K562 (cell line): ENCODE measurements at regions not wholly inside any gene's neighbourhood (a gene's known extent, or its start where the extent isn't known, plus 50 kb on each side); places are given as distances from the start of the nearest gene placed in this dataset.
"Not testable (repeated sequence)": the region's sequence is repeated elsewhere in the genome, so short reads cannot be mapped to it uniquely, and the experiment has no call there.

Source experiments
- ATAC-seq: fragments of 200-7000 bp; cut with Tn5 transposase; 3 replicates; pipeline ENCODE4 v1.9.1; 2020; ENCODE audit warnings: moderate library complexity
- BruUV-seq: library from RNA; stranded (reverse); fragments of 400-500 nt; replicated peaks from 2 replicates; lab custom pipeline; 2021; lab: Mats Ljungman, UMichigan
- CTCF ChIA-PET: fragments of 300-600 bp; formaldehyde crosslinking; extraction: SDS; loops from one replicate; lab custom pipeline; 2021; ENCODE audit warnings: low intra/inter-chr PET ratio; lab: Yijun Ruan, JAX
- POLR2A ChIA-PET: fragments of 300-600, 350-650 bp; sonication (Branson Sonifier 250); formaldehyde crosslinking; extraction: SDS; loops from one replicate; lab custom pipeline; 2021; ENCODE audit warnings: antibody characterized with exemption, inconsistent platforms; lab: Yijun Ruan, JAX
- DNase-seq, 4 experiments: peaks; one replicate each; pipeline versions ENCODE4 v3.0.0 to v3.0.0-alpha.2; 2011 to 2018; ENCODE audit warnings: low spot score in 3 of 4, mixed read lengths in 3 of 4; ENCODE audit errors: extremely low read depth in 1 of 4
- FAIRE-seq: peaks from 2 replicates; lab custom pipeline; 2011; peaks lifted over from hg19 to GRCh38; lab: Jason Lieb, UNC
- H2AFZ ChIP-seq: 2 replicates; pipeline ENCODE4 v1.6.0; 2011; ENCODE audit warnings: low read depth, low read length, control low read depth, inconsistent platforms
- H3K27ac ChIP-seq: fragments of 200-600 bp; 3 replicates; pipeline ENCODE4 v1.8.0; 2011; ENCODE audit warnings: low read depth, mild to moderate bottlenecking, control low read depth, inconsistent platforms, low read length, moderate library complexity, mixed read lengths; ENCODE audit errors: extremely low read depth
- H3K27me3 ChIP-seq, 2 experiments: fragments of 300-600 bp in 1 of 2; 2 replicates in 1 of 2; 3 replicates in 1 of 2; pipeline versions ENCODE4 v1.6.0 to v1.8.0; 2011; ENCODE audit warnings: inconsistent platforms in 2 of 2, low read length in 2 of 2, mild to moderate bottlenecking in 1 of 2, mixed read lengths in 1 of 2, moderate library complexity in 1 of 2; ENCODE audit not compliant: control insufficient read depth in 2 of 2, insufficient read depth in 2 of 2
- H3K36me3 ChIP-seq: fragments of 300-600 bp; 3 replicates; pipeline ENCODE4 v1.8.0; 2011; ENCODE audit warnings: mild to moderate bottlenecking, low read length, inconsistent platforms; ENCODE audit not compliant: control insufficient read depth, insufficient read depth
- H3K4me1 ChIP-seq, 2 experiments: fragments of 200-600 bp in 1 of 2; replicated peaks in 1 of 2; 2 replicates in 1 of 2; 3 replicates in 1 of 2; pipeline versions ENCODE4 v1.5.1 to v1.8.0; 2011; ENCODE audit warnings: inconsistent platforms in 2 of 2, low read length in 2 of 2, mild to moderate bottlenecking in 1 of 2, mixed read lengths in 1 of 2, moderate library complexity in 1 of 2; ENCODE audit not compliant: control insufficient read depth in 2 of 2, insufficient read depth in 2 of 2
- H3K4me2 ChIP-seq: 2 replicates; pipeline ENCODE4 v1.6.1; 2011; ENCODE audit warnings: low read length, control low read depth, inconsistent platforms, mixed read lengths; ENCODE audit not compliant: insufficient read depth
- H3K4me3 ChIP-seq: fragments of 200-600 bp; sonication (generic), shearing (Covaris generic); 2 replicates; pipeline ENCODE4 v1.5.1; 2016; ENCODE audit warnings: control low read depth, inconsistent platforms
- H3K79me2 ChIP-seq: fragments of 200-600 bp; 3 replicates; pipeline ENCODE4 v1.8.0; 2011; ENCODE audit warnings: low read length, inconsistent platforms; ENCODE audit not compliant: control insufficient read depth, insufficient read depth
- H3K9ac ChIP-seq, 2 experiments: 2 replicates each; pipeline versions ENCODE4 v1.6.0 to v1.6.1; 2011; ENCODE audit warnings: low read depth in 2 of 2, low read length in 2 of 2, control low read depth in 1 of 2, inconsistent platforms in 1 of 2, mild to moderate bottlenecking in 1 of 2, mixed read lengths in 1 of 2; ENCODE audit not compliant: insufficient read depth in 1 of 2
- H3K9me1 ChIP-seq: one replicate; pipeline ENCODE4 v1.6.0; 2011; ENCODE audit warnings: inconsistent platforms, mild to moderate bottlenecking, low read length, moderate library complexity; ENCODE audit not compliant: control insufficient read depth, insufficient read depth
- H3K9me3 ChIP-seq: replicated peaks from 2 replicates; pipeline ENCODE4 v1.5.1; 2011; ENCODE audit warnings: low read depth, low read length, inconsistent platforms; ENCODE audit not compliant: control insufficient read depth, insufficient read depth
- H4K20me1 ChIP-seq: replicated peaks from 2 replicates; pipeline ENCODE4 v1.6.1; 2011; ENCODE audit warnings: low read length, inconsistent platforms, mixed read lengths; ENCODE audit not compliant: control insufficient read depth, insufficient read depth
- ARID1B ChIP-seq: fragments of 450-650 bp; IDR thresholded peaks from 2 replicates; pipeline ENCODE4 v1.6.1; 2016; ENCODE audit warnings: antibody characterized with exemption, mild to moderate bottlenecking, inconsistent platforms
- CBFA2T2 ChIP-seq: fragments of 450-650 bp; conservative IDR thresholded peaks from 2 replicates; pipeline ENCODE4 v1.6.1; 2017; ENCODE audit warnings: mild to moderate bottlenecking
- CBFA2T3 ChIP-seq: fragments of 450-650 bp; IDR thresholded peaks from 2 replicates; pipeline ENCODE4 v1.6.1; 2017
- CC2D1A ChIP-seq: fragments of 450-650 bp; IDR thresholded peaks from 2 replicates; pipeline ENCODE4 v1.6.1; 2017; ENCODE audit warnings: mild to moderate bottlenecking
- CHD2 ChIP-seq: IDR thresholded peaks from 2 replicates; pipeline ENCODE4 v1.6.1; 2011; ENCODE audit warnings: low read depth, low read length
- CXXC5 ChIP-seq: fragments of 250-450 bp; sonication (Bioruptor Pico); IDR thresholded peaks from 2 replicates; pipeline ENCODE4 v1.8.0; 2022; ENCODE audit warnings: inconsistent platforms, mild to moderate bottlenecking, moderate library complexity
- FOSL1 ChIP-seq: fragments of 200-800 bp; sonication (Bioruptor generic); conservative IDR thresholded peaks from 2 replicates; pipeline ENCODE4 v1.6.1; 2016; ENCODE audit warnings: missing genetic modification characterization, missing compliant biosample characterization
- FOXM1 ChIP-seq, 2 experiments: fragments of 450-650 bp in 1 of 2; sonication (generic) in 1 of 2; formaldehyde crosslinking in 1 of 2; IDR thresholded peaks; 2 replicates each; pipeline versions ENCODE4 v1.6.1 to v1.9.0; 2017 to 2022; ENCODE audit warnings: low read depth in 2 of 2, mild to moderate bottlenecking in 2 of 2, missing genetic modification reagents in 1 of 2, moderate library complexity in 1 of 2
- KDM1A ChIP-seq, 2 experiments: fragments of 450-650 bp; IDR thresholded peaks; 2 replicates each; pipeline ENCODE4 v1.6.1; 2016; ENCODE audit warnings: mild to moderate bottlenecking in 2 of 2
- MTA2 ChIP-seq: fragments of 450-650 bp; IDR thresholded peaks from 2 replicates; pipeline ENCODE4 v1.6.1; 2016; ENCODE audit warnings: low read depth
- NFIC ChIP-seq: fragments of 450-650 bp; IDR thresholded peaks from 2 replicates; pipeline ENCODE4 v1.6.1; 2017; ENCODE audit warnings: mild to moderate bottlenecking, inconsistent platforms
- POLR2AphosphoS5 ChIP-seq: IDR thresholded peaks from 2 replicates; pipeline ENCODE4 v1.6.1; 2011; ENCODE audit warnings: mild to moderate bottlenecking, low read depth, low read length, moderate library complexity; ENCODE audit not compliant: control insufficient read depth, insufficient read depth
- RCOR1 ChIP-seq, 2 experiments: IDR thresholded peaks; 2 replicates each; pipeline ENCODE4 v1.6.1; 2012; ENCODE audit warnings: low read depth in 2 of 2, low read length in 2 of 2, borderline replicate concordance in 1 of 2, improper control_type of control experiment in 1 of 2
- SMAD4 ChIP-seq: fragments of 250-450 bp; sonication (Bioruptor Pico); conservative IDR thresholded peaks from 2 replicates; pipeline ENCODE4 v1.8.0; 2021; ENCODE audit warnings: inconsistent platforms, mild to moderate bottlenecking, moderate library complexity
- SMARCA4 ChIP-seq: fragments of 450-650 bp; IDR thresholded peaks from 2 replicates; pipeline ENCODE4 v1.6.1; 2016
- SOX6 ChIP-seq: fragments of 450-650 bp; IDR thresholded peaks from 2 replicates; pipeline ENCODE4 v1.6.1; 2014; ENCODE audit warnings: mild to moderate bottlenecking
- TAL1 ChIP-seq: fragments of 450-650 bp; IDR thresholded peaks from 2 replicates; pipeline ENCODE4 v1.6.1; 2016; ENCODE audit warnings: mild to moderate bottlenecking
- TEAD4 ChIP-seq, 2 experiments: sonication (generic) in 1 of 2; formaldehyde crosslinking in 1 of 2; IDR thresholded peaks; 2 replicates each; pipeline versions ENCODE4 v1.6.1 to v1.8.0; 2012 to 2022; ENCODE audit warnings: borderline replicate concordance in 1 of 2, inconsistent platforms in 1 of 2, low read length in 1 of 2, mild to moderate bottlenecking in 1 of 2, missing genetic modification reagents in 1 of 2
- TRIM24 ChIP-seq, 2 experiments: fragments of 450-650 bp; IDR thresholded peaks; 2 replicates each; pipeline ENCODE4 v1.6.1; 2016
- ZBTB11 ChIP-seq, 3 experiments: fragments of 200-800 bp in 1 of 3; fragments of 250-450 bp in 1 of 3; fragments of 450-650 bp in 1 of 3; sonication (Bioruptor Pico) in 1 of 3; sonication (Bioruptor generic) in 1 of 3; formaldehyde crosslinking in 1 of 3; IDR thresholded peaks; 2 replicates each; pipeline versions ENCODE4 v1.6.1 to v1.8.0; 2016 to 2022; ENCODE audit warnings: mild to moderate bottlenecking in 2 of 3, missing genetic modification characterization in 2 of 3, missing compliant biosample characterization in 1 of 3, moderate library complexity in 1 of 3
- ZNF766 ChIP-seq: fragments of 200-800 bp; sonication (Bioruptor generic); conservative IDR thresholded peaks from 2 replicates; pipeline ENCODE4 v1.6.1; 2016; ENCODE audit warnings: missing genetic modification characterization, missing compliant biosample characterization
- WGBS: fragments of 100-300 bp; shearing (Covaris generic); methylation state at CpG from one replicate; pipeline ENCODE4 v1.1.6; 2016; ENCODE audit warnings: low coverage, mixed read lengths; ENCODE audit not compliant: insufficient coverage; ENCODE audit errors: missing lambda C conversion rate; 5-methylcytosine and 5-hydroxymethylcytosine counted together
- in situ Hi-C: fragments of 300-500 bp; cut with MboI; formaldehyde crosslinking; loops from 4 replicates; pipeline ENCODE4 v1.15.0; 2018; ENCODE audit warnings: inconsistent platforms, mixed read lengths
- intact Hi-C: fragments of 100-400 bp; cut with micrococcal nuclease; formaldehyde crosslinking; loops from 2 replicates; pipeline ENCODE4 v1.14.2; 2022

- WGBS, result 0% methylated on average over 2 of the region's 3 CpGs
- peak; percentile 29 for FAIRE-seq
- POLR2A ChIA-PET; TF ChIP-seq FOXM1 (CRISPR knock-in tag; IDR thresholded peaks at IDR 0.05; ENCODE audit: low read depth); TEAD4 (CRISPR knock-in tag; IDR thresholded peaks at IDR 0.05; ENCODE audit: borderline replicate concordance): not testable (repeated sequence)
- TF ChIP-seq ARID1B (peak; percentile 88), FOSL1 (tag) (peak; percentile 42; the same call in 1 of the 2 replicates), SMARCA4 (peak; percentile 54; the same call in 1 of the 2 replicates), CC2D1A (0 out of 2 replicates have a peak, but pooled peaks have one; percentile 58), FOXM1 (IDR thresholded peaks at IDR 0.05; ENCODE audit: low read depth) (peak; percentile 72), ZBTB11 (CRISPR knock-in tag; IDR thresholded peaks at IDR 0.05) (0 out of 6 replicates have a peak, but pooled peaks of 1 of the 3 experiments have one; percentile 20), TAL1 (peak; percentile 93), MTA2 (peak; percentile 83), CXXC5 (CRISPR knock-in tag) (peak; percentile 18; the same call in 1 of the 2 replicates), ZNF766 (CRISPR knock-in tag) (peak; percentile 75), POLR2AphosphoS5 (peak; percentile 39; the same call in 1 of the 2 replicates), RCOR1 (IDR thresholded peaks at IDR 0.05; ENCODE audit: borderline replicate concordance in 1 of 2, low read depth in 2 of 2, low read length in 2 of 2) (peak in 1 of 2 experiments; percentile 49; a peak in 1 of 4 replicates), NFIC (peak; percentile 72), TRIM24 (IDR thresholded peaks at IDR 0.05) (peak; percentile 77 to 88), SOX6 (peak; percentile 85), CBFA2T2 (peak; percentile 88), SMAD4 (CRISPR knock-in tag) (peak; percentile 56; the same call in 1 of the 2 replicates), KDM1A (IDR thresholded peaks at IDR 0.05) (peak in 1 of 2 experiments; percentile 22; a peak in 1 of 4 replicates), TEAD4 (IDR thresholded peaks at IDR 0.05; ENCODE audit: low read length) (peak; percentile 88), CBFA2T3 (peak; percentile 89), CHD2 (peak; percentile 61; the same call in 1 of the 2 replicates)
Observed at GRCh38 chr4:118574251-118574913, 110.8 kb upstream of the METTL14 start.

More at GRCh38 chr4:118574251-118574913, 110.8 kb upstream of the METTL14 start:
- DNase-seq, result peak in 1 of 4 experiments; percentile 55
- ATAC-seq, result peak; percentile 68
- H4K20me1 ChIP-seq, H3K79me2 ChIP-seq, H3K4me1 ChIP-seq, H3K9ac ChIP-seq, H3K4me2 ChIP-seq, H3K4me3 ChIP-seq, H3K36me3 ChIP-seq, H2AFZ ChIP-seq, H3K27me3 ChIP-seq, CTCF ChIA-PET, BruUV-seq, in situ Hi-C loops, H3K9me3 ChIP-seq, H3K9me1 ChIP-seq, H3K27ac ChIP-seq, intact Hi-C loops: not testable (repeated sequence)
